ENCODE measurements at regions not wholly inside any gene's neighbourhood (a gene's known extent, or its start where the extent isn't known, plus 50 kb on each side); places are given as distances from the start of the nearest gene placed in this dataset.

DNA sequence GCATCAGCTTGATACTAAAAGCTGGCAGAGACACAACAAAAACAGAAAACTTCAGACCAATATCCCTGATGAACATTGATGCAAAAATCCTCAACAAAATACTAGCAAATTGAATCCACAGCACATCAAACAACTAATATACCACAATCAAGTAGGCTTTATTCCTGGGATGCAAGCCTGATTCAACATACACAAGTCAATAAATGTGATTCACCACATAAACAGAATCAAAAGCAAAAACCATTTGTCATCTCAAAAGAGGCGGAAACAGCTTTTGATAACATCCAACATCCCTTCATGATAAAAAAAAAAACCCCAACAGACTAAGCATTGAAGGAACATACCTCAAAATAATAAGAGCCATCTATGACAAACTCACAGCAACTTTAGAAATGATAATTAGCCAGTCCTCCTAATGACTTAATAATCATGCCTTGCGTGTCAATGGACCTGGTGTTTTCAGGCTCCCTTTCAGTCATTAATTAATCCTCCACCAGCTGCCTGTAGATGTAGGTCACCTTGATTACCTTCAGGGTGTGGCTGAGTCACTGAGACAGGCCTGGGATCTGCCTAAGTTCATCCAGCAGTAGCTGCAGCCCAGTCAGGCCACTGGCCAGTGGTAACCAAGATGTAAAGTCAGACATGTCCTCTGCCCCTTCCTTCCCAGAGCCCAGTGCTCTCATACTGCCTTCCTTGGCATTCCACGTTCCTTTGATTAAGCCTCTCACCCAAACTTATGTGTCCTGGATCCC lies 109.8 kb downstream of the EHF start:
- TF ChIP-seq, protein P1, sequence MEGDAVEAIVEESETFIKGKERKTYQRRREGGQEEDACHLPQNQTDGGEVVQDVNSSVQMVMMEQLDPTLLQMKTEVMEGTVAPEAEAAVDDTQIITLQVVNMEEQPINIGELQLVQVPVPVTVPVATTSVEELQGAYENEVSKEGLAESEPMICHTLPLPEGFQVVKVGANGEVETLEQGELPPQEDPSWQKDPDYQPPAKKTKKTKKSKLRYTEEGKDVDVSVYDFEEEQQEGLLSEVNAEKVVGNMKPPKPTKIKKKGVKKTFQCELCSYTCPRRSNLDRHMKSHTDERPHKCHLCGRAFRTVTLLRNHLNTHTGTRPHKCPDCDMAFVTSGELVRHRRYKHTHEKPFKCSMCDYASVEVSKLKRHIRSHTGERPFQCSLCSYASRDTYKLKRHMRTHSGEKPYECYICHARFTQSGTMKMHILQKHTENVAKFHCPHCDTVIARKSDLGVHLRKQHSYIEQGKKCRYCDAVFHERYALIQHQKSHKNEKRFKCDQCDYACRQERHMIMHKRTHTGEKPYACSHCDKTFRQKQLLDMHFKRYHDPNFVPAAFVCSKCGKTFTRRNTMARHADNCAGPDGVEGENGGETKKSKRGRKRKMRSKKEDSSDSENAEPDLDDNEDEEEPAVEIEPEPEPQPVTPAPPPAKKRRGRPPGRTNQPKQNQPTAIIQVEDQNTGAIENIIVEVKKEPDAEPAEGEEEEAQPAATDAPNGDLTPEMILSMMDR (IDR thresholded peaks at IDR 0.05 in 2 of 3, conservative IDR thresholded peaks at IDR 0.05 in 1 of 3; ENCODE audit: borderline replicate concordance in 1 of 3, insufficient read depth in 1 of 3, low read depth in 2 of 3, low read length in 2 of 3) = no peak
- TF ChIP-seq POLR2A (IDR thresholded peaks at IDR 0.05; ENCODE audit: borderline replicate concordance, extremely low read depth, insufficient read depth, insufficient read length) = no peak
- TF ChIP-seq EZH2 (IDR thresholded peaks at IDR 0.05) = no peak
- TF ChIP-seq SP1 (IDR thresholded peaks at IDR 0.05; ENCODE audit: low read depth) = no peak
- no peak for TF ChIP-seq CBX3 (IDR thresholded peaks at IDR 0.05; ENCODE audit: low read depth)
- TF ChIP-seq FOSL1 (IDR thresholded peaks at IDR 0.05; ENCODE audit: low read depth) = no peak
- TF ChIP-seq ELF1 (IDR thresholded peaks at IDR 0.05; ENCODE audit: borderline replicate concordance, low read depth) = no peak
- no peak for TF ChIP-seq EZH2phosphoT487 (IDR thresholded peaks at IDR 0.05; ENCODE audit: borderline replicate concordance)
- TF ChIP-seq, protein P2, sequence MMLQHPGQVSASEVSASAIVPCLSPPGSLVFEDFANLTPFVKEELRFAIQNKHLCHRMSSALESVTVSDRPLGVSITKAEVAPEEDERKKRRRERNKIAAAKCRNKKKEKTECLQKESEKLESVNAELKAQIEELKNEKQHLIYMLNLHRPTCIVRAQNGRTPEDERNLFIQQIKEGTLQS (IDR thresholded peaks at IDR 0.05) = no peak
- TF ChIP-seq JUND (IDR thresholded peaks at IDR 0.05) = 0 out of 2 replicates have a peak, but pooled peaks have one; percentile 10
- TF ChIP-seq, protein P3, sequence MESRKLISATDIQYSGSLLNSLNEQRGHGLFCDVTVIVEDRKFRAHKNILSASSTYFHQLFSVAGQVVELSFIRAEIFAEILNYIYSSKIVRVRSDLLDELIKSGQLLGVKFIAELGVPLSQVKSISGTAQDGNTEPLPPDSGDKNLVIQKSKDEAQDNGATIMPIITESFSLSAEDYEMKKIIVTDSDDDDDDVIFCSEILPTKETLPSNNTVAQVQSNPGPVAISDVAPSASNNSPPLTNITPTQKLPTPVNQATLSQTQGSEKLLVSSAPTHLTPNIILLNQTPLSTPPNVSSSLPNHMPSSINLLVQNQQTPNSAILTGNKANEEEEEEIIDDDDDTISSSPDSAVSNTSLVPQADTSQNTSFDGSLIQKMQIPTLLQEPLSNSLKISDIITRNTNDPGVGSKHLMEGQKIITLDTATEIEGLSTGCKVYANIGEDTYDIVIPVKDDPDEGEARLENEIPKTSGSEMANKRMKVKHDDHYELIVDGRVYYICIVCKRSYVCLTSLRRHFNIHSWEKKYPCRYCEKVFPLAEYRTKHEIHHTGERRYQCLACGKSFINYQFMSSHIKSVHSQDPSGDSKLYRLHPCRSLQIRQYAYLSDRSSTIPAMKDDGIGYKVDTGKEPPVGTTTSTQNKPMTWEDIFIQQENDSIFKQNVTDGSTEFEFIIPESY (IDR thresholded peaks at IDR 0.05; ENCODE audit: extremely low read depth, insufficient replicate concordance, low read length) = no peak
- TF ChIP-seq TCF7L2 (IDR thresholded peaks at IDR 0.05; ENCODE audit: borderline replicate concordance, extremely low read depth, insufficient read depth, insufficient read length) = no peak
- no peak for TF ChIP-seq POLR2AphosphoS5 (IDR thresholded peaks at IDR 0.05; ENCODE audit: low read depth, low read length)
- TF ChIP-seq, protein P4, sequence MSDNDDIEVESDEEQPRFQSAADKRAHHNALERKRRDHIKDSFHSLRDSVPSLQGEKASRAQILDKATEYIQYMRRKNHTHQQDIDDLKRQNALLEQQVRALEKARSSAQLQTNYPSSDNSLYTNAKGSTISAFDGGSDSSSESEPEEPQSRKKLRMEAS (IDR thresholded peaks at IDR 0.05) = no peak
